ENCODE measurements at regions not wholly inside any gene's neighbourhood (a gene's known extent, or its start where the extent isn't known, plus 50 kb on each side); places are given as distances from the start of the nearest gene placed in this dataset.

DNA sequence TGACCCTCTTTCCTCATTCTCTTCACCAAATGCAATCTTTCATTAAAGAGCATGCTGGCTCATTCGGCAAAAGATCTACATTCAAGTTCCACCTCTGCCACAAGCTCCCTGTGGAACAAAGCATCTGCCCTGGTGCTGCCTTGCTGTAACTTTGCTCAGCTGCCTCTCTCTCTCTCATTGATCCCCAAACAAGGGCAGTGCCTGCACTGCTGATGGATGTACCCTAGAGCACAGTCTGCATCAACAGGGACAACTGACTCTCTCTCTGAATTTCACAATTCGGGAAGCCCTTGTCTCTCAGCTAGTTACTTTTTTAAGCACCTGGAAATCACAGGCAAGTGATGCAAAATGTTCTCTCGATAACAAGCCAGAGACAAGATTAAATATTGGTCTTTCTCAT is 174.0 kb upstream of the DIO2 start:
- ATAC-seq (replicated peaks in 1 of 4) = no peak

DNA sequence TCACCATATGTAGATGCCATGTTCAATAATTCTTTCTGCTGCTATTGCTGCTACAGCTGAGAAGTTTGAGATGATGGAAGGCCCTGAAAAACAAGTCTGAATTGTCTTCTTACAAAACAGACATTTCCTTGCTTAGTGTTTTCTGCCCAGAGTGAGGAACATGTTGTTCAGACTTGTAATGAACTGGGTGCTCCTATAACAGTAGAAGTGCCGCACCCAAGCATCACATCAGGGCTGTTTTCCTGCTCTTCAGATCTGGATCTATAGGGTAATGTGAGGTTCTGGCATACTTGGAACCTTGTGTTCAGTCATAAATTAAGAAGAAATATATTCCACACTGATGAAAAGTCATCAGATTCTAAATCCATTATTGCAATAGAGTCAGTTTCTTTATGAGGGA is 171.9 kb upstream of the DIO2 start:
- Histone ChIP-seq H3K4me3 (ENCODE audit: control insufficient read depth in 1 of 2, extremely low read depth in 1 of 2, low read length in 1 of 2) (no peak overlapping the region), H3K27me3 (replicated peaks in 1 of 2; ENCODE audit: control insufficient read depth in 2 of 2, extremely low read depth in 1 of 2, insufficient read depth in 2 of 2, low read length in 1 of 2) (no peaks in the 10 kb centered on the region), H3K27ac (ENCODE audit: low read length) (no peak overlapping the region), H3K9me3 (no peaks in the 10 kb centered on the region), H3K4me1 (ENCODE audit: control insufficient read depth in 1 of 2, extremely low read depth in 1 of 2, insufficient read depth in 2 of 2, low read length in 2 of 2) (no peaks in the 10 kb centered on the region), H3K36me3 (ENCODE audit: control insufficient read depth in 2 of 2, extremely low read depth in 1 of 2, insufficient read depth in 1 of 2, low read length in 1 of 2) (no peaks in the 10 kb centered on the region)
- DNase-seq (no peak), ATAC-seq (replicated peaks in 1 of 4) (no peak)
- Mint-ChIP-seq H3K27me3 (no peaks in the 10 kb centered on the region), H3K27ac (no peak overlapping the region), H3K4me1 (no peaks in the 10 kb centered on the region), H3K36me3 (no peaks in the 10 kb centered on the region), H3K9me3 (peaks cover 0 to 2% (median 0%) of the 10 kb centered on the region in 3 donors), H3K4me3 (no peak overlapping the region)
- ChIA-PET POLR2A (no interaction called here), CTCF (no interaction called here)
- WGBS (ENCODE audit: insufficient coverage) = no CpG with 5 or more reads among the region's 1 CpG

More for the DNA sequence above, 174.0 kb upstream of the DIO2 start:
- ChIA-PET CTCF (no interaction called here), POLR2A (no interaction called here)
- Histone ChIP-seq H3K27me3 (replicated peaks in 1 of 2; ENCODE audit: control insufficient read depth in 2 of 2, extremely low read depth in 1 of 2, insufficient read depth in 2 of 2, low read length in 1 of 2) (no peaks in the 10 kb centered on the region), H3K4me3 (ENCODE audit: control insufficient read depth in 1 of 2, extremely low read depth in 1 of 2, low read length in 1 of 2) (no peak overlapping the region), H3K4me1 (ENCODE audit: control insufficient read depth in 1 of 2, extremely low read depth in 1 of 2, insufficient read depth in 2 of 2, low read length in 2 of 2) (no peaks in the 10 kb centered on the region), H3K36me3 (ENCODE audit: control insufficient read depth in 2 of 2, extremely low read depth in 1 of 2, insufficient read depth in 1 of 2, low read length in 1 of 2) (no peaks in the 10 kb centered on the region), H3K27ac (ENCODE audit: low read length) (no peak overlapping the region), H3K9me3 (no peaks in the 10 kb centered on the region)
- no peak overlapping the region for H3K27ac Mint-ChIP-seq
- H3K4me1 Mint-ChIP-seq = no peaks in the 10 kb centered on the region
- H3K36me3 Mint-ChIP-seq = no peaks in the 10 kb centered on the region
- no peak for DNase-seq
- no peak overlapping the region for H3K4me3 Mint-ChIP-seq
- 90% methylated on average over 2 of the region's 3 CpGs for WGBS (ENCODE audit: insufficient coverage)
- peaks cover 0 to 2% (median 0%) of the 10 kb centered on the region in 3 donors for H3K9me3 Mint-ChIP-seq
- H3K27me3 Mint-ChIP-seq = peaks cover 0 to 3% of the 10 kb centered on the region in 2 donors

DNA sequence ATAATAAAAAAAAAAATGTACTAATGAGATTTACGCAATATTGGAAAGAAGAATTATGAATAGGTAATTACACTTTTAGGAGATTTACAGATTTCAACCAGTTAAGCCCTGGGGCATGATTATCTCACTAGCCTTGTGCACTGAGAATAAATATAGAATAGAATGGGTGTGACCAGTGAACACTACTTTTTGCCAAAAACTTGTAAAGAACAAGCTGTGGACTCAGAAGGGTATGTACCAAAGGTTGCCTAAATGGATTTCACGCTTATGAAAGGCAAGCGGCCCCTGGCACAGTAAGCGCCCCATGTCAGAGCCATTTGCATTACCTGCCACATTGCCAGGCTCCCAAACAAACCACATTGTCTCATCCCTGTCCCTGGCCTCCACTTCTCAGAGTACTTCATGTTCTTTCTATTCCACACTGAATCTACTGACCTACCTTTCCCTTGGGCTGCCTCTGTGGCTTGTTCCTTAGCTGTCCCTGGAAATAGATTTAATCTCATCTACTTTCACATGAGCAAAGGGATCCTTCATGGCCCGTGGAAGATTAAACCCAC is 170.6 kb upstream of the DIO2 start:
- H3K27ac Mint-ChIP-seq = no peak overlapping the region
- ATAC-seq (replicated peaks in 1 of 4) = no peak
- H3K36me3 Mint-ChIP-seq = no peaks in the 10 kb centered on the region
- H3K4me3 Mint-ChIP-seq = no peak overlapping the region
- no peaks in the 10 kb centered on the region for H3K27me3 Mint-ChIP-seq
- H3K4me1 Mint-ChIP-seq = no peaks in the 10 kb centered on the region
- H3K9me3 Mint-ChIP-seq = peaks cover 0 to 2% (median 0%) of the 10 kb centered on the region in 3 donors
- Histone ChIP-seq H3K4me1 (ENCODE audit: control insufficient read depth in 1 of 2, extremely low read depth in 1 of 2, insufficient read depth in 2 of 2, low read length in 2 of 2) (no peaks in the 10 kb centered on the region), H3K9me3 (no peaks in the 10 kb centered on the region), H3K27ac (ENCODE audit: low read length) (no peak overlapping the region), H3K27me3 (replicated peaks in 1 of 2; ENCODE audit: control insufficient read depth in 2 of 2, extremely low read depth in 1 of 2, insufficient read depth in 2 of 2, low read length in 1 of 2) (no peaks in the 10 kb centered on the region), H3K36me3 (ENCODE audit: control insufficient read depth in 2 of 2, extremely low read depth in 1 of 2, insufficient read depth in 1 of 2, low read length in 1 of 2) (no peaks in the 10 kb centered on the region), H3K4me3 (ENCODE audit: control insufficient read depth in 1 of 2, extremely low read depth in 1 of 2, low read length in 1 of 2) (no peak overlapping the region)
- POLR2A ChIA-PET = no interaction called here
- DNase-seq = no peak
- WGBS (ENCODE audit: insufficient coverage) = 91% methylated on average over 3 of the region's 5 CpGs
- CTCF ChIA-PET = no interaction called here

DNA sequence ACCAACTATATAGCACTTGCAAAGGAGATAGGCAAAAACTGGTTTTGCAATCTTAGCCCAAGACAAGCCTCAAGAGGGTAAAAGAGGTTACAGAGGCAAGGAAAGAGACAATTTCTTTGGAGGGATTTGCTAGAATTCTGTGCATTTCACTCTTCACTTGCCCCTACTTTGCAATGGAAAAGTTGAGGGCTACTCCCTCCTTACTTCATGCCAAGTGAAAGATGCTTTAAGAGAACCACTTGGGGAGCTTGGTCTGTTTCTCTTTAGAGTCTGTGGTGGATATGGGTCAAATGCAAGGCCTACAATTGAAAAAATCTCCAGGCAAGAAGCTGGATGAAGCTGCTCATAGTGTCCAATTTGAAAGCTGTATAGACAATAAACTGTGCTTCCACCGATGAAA is 167.7 kb upstream of the DIO2 start:
- Mint-ChIP-seq H3K9me3 (peaks cover 0 to 6% (median 3%) of the 10 kb centered on the region in 3 donors), H3K36me3 (no peaks in the 10 kb centered on the region), H3K4me3 (no peak overlapping the region), H3K27me3 (no peaks in the 10 kb centered on the region), H3K27ac (no peak overlapping the region), H3K4me1 (no peaks in the 10 kb centered on the region)
- Histone ChIP-seq H3K9me3 (no peaks in the 10 kb centered on the region), H3K36me3 (ENCODE audit: control insufficient read depth in 2 of 2, extremely low read depth in 1 of 2, insufficient read depth in 1 of 2, low read length in 1 of 2) (no peaks in the 10 kb centered on the region), H3K4me3 (ENCODE audit: control insufficient read depth in 1 of 2, extremely low read depth in 1 of 2, low read length in 1 of 2) (no peak overlapping the region), H3K4me1 (ENCODE audit: control insufficient read depth in 1 of 2, extremely low read depth in 1 of 2, insufficient read depth in 2 of 2, low read length in 2 of 2) (no peaks in the 10 kb centered on the region), H3K27me3 (replicated peaks in 1 of 2; ENCODE audit: control insufficient read depth in 2 of 2, extremely low read depth in 1 of 2, insufficient read depth in 2 of 2, low read length in 1 of 2) (no peaks in the 10 kb centered on the region), H3K27ac (ENCODE audit: low read length) (no peak overlapping the region)
- ChIA-PET POLR2A (no interaction called here), CTCF (interaction anchor here in 1 of 2 donors (0.6 kb wide), 1 partner anchor 1044 kb away, joined by 3 read pairs; no protein-coding TSS in a partner anchor)
- no CpG with 5 or more reads among the region's 1 CpG for WGBS (ENCODE audit: insufficient coverage)
- no peak for DNase-seq
- no peak for ATAC-seq (replicated peaks in 1 of 4)

DNA sequence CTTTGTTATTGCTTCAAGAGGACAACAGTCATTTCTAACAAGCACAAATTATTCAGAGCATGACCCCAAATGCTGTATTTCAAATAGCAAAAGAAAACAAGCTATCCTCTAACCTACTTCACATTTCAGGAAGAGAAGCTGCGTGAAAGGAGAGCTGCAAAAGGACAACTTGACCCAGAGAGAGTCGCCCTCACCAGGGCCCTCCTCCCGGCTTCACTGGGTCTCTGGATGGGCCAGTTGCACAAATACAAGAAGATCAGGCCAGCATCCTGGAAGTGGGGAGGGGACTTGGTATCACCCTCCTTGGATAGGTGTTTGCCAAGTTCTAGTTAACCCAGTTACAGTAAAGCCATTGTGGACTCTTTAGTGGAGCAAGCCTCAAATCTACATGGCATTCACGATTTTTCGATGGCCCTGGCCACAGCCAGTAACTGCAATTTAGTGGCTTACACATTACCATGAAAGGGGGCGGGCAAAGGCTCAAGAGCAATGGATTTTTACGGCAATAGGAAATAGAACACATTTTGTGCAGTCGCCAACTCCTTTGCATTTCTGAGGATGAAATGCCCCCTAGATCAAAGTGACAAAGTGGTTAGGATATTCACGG is 166.9 kb upstream of the DIO2 start:
- Mint-ChIP-seq H3K27ac (no peak overlapping the region), H3K36me3 (no peaks in the 10 kb centered on the region), H3K27me3 (no peaks in the 10 kb centered on the region), H3K9me3 (peaks cover 3 to 12% (median 5%) of the 10 kb centered on the region in 3 donors), H3K4me1 (no peaks in the 10 kb centered on the region), H3K4me3 (no peak overlapping the region)
- 87% methylated on average over 7 of the region's 9 CpGs for WGBS (ENCODE audit: insufficient coverage)
- CTCF ChIA-PET = no interaction called here
- no peaks in the 10 kb centered on the region for H3K36me3 ChIP-seq (ENCODE audit: control insufficient read depth in 2 of 2, extremely low read depth in 1 of 2, insufficient read depth in 1 of 2, low read length in 1 of 2)
- no peak for ATAC-seq (replicated peaks in 1 of 4)
- H3K27me3 ChIP-seq (replicated peaks in 1 of 2; ENCODE audit: control insufficient read depth in 2 of 2, extremely low read depth in 1 of 2, insufficient read depth in 2 of 2, low read length in 1 of 2) = no peaks in the 10 kb centered on the region
- H3K4me1 ChIP-seq (ENCODE audit: control insufficient read depth in 1 of 2, extremely low read depth in 1 of 2, insufficient read depth in 2 of 2, low read length in 2 of 2) = no peaks in the 10 kb centered on the region
- H3K27ac ChIP-seq (ENCODE audit: low read length) = no peak overlapping the region
- DNase-seq = no peak
- H3K4me3 ChIP-seq (ENCODE audit: control insufficient read depth in 1 of 2, extremely low read depth in 1 of 2, low read length in 1 of 2) = no peak overlapping the region
- POLR2A ChIA-PET = no interaction called here
- H3K9me3 ChIP-seq = no peaks in the 10 kb centered on the region

DNA sequence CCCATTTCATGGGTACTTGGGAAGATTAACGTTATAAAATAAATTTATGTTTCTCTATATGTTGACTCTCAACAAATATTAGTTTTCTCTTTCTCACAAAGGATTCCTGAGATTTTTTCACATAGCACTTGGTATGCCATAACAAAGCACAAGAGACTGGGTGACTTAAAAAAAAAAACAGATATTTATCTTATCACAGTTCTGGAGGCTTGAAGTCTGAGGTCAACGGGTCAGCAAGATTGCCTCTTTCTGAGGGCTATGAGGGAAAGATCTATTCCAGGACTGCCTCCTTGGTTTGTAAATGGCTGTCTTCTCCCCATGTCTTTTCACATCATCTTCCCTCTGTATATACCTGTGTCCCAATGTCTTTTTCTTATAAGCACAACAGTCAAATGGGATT is 153.5 kb upstream of the DIO2 start:
- no peaks in the 10 kb centered on the region for H3K27me3 ChIP-seq (replicated peaks in 1 of 2; ENCODE audit: control insufficient read depth in 2 of 2, extremely low read depth in 1 of 2, insufficient read depth in 2 of 2, low read length in 1 of 2)
- no peaks in the 10 kb centered on the region for H3K4me1 Mint-ChIP-seq
- no peak for DNase-seq
- no peak overlapping the region for H3K4me3 Mint-ChIP-seq
- no peak overlapping the region for H3K4me3 ChIP-seq (ENCODE audit: control insufficient read depth in 1 of 2, extremely low read depth in 1 of 2, low read length in 1 of 2)
- H3K27me3 Mint-ChIP-seq = no peaks in the 10 kb centered on the region
- no peak for ATAC-seq (replicated peaks in 1 of 4)
- no peaks in the 10 kb centered on the region for H3K9me3 ChIP-seq
- H3K27ac ChIP-seq (ENCODE audit: low read length) = no peak overlapping the region
- H3K27ac Mint-ChIP-seq = no peak overlapping the region
- H3K4me1 ChIP-seq (ENCODE audit: control insufficient read depth in 1 of 2, extremely low read depth in 1 of 2, insufficient read depth in 2 of 2, low read length in 2 of 2) = no peaks in the 10 kb centered on the region
- 80% methylated on average over 1 of the region's 2 CpGs for WGBS (ENCODE audit: insufficient coverage)
- ChIA-PET CTCF (no interaction called here), POLR2A (no interaction called here)
- H3K36me3 ChIP-seq (ENCODE audit: control insufficient read depth in 2 of 2, extremely low read depth in 1 of 2, insufficient read depth in 1 of 2, low read length in 1 of 2) = no peaks in the 10 kb centered on the region
- H3K36me3 Mint-ChIP-seq = no peaks in the 10 kb centered on the region
- H3K9me3 Mint-ChIP-seq = peaks cover 0 to 6% (median 0%) of the 10 kb centered on the region in 3 donors

DNA sequence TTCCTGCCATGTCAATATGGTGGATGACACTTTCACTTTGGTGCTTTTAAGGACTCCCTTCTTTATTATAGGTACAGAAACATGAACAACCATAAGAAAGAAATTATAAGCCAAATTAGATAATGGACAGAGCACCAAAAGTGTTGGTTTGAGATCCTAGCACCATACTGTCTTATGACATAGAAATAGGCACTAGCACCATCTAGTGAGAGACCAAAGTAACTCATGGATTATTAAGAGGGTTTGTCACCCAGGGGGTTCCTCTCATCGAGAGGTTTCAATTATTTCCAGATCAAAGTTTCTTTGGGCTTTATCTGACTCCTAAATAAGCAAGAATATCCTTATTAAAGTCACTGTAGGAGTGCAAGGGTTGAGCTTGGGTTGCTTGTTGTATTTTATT is 153.0 kb upstream of the DIO2 start:
- Histone ChIP-seq H3K27ac (ENCODE audit: low read length) (no peak overlapping the region), H3K9me3 (no peaks in the 10 kb centered on the region), H3K36me3 (ENCODE audit: control insufficient read depth in 2 of 2, extremely low read depth in 1 of 2, insufficient read depth in 1 of 2, low read length in 1 of 2) (no peaks in the 10 kb centered on the region), H3K4me1 (ENCODE audit: control insufficient read depth in 1 of 2, extremely low read depth in 1 of 2, insufficient read depth in 2 of 2, low read length in 2 of 2) (no peaks in the 10 kb centered on the region), H3K27me3 (replicated peaks in 1 of 2; ENCODE audit: control insufficient read depth in 2 of 2, extremely low read depth in 1 of 2, insufficient read depth in 2 of 2, low read length in 1 of 2) (no peaks in the 10 kb centered on the region), H3K4me3 (ENCODE audit: control insufficient read depth in 1 of 2, extremely low read depth in 1 of 2, low read length in 1 of 2) (no peak overlapping the region)
- no peaks in the 10 kb centered on the region for H3K4me1 Mint-ChIP-seq
- no peak overlapping the region for H3K4me3 Mint-ChIP-seq
- no peak for DNase-seq
- H3K27ac Mint-ChIP-seq = no peak overlapping the region
- no peaks in the 10 kb centered on the region for H3K27me3 Mint-ChIP-seq
- peaks cover 0 to 6% (median 0%) of the 10 kb centered on the region in 3 donors for H3K9me3 Mint-ChIP-seq
- WGBS (ENCODE audit: insufficient coverage) = no CpG with 5 or more reads among the region's 1 CpG
- H3K36me3 Mint-ChIP-seq = no peaks in the 10 kb centered on the region
- ATAC-seq (replicated peaks in 1 of 4) = no peak
- POLR2A ChIA-PET = no interaction called here
- CTCF ChIA-PET = no interaction called here

All from T-cell (primary cell).